H1 (cell line): ENCODE measurements at regions not wholly inside any gene's neighbourhood (a gene's known extent, or its start where the extent isn't known, plus 50 kb on each side); places are given as distances from the start of the nearest gene placed in this dataset.

ENCODE experiments used
- MAFK ChIP-seq: IDR thresholded peaks from 2 replicates; pipeline ENCODE4 v1.6.1; 2012; ENCODE audit warnings: low read depth, mild to moderate bottlenecking, improper control_type of control experiment, low read length
- POLR2AphosphoS5 ChIP-seq: IDR thresholded peaks from 2 replicates; pipeline ENCODE4 v1.6.1; 2011; ENCODE audit warnings: low read depth, low read length
- SIRT6 ChIP-seq: IDR thresholded peaks from one replicate; pipeline ENCODE4 v1.7.1; 2012; ENCODE audit warnings: low read length, inconsistent platforms
- YY1 ChIP-seq: IDR thresholded peaks from 2 replicates; pipeline ENCODE4 v1.6.1; 2011; ENCODE audit warnings: low read depth, mild to moderate bottlenecking, low read length
- ZNF274 ChIP-seq: IDR thresholded peaks from 2 replicates; pipeline ENCODE4 v1.7.0; 2012; ENCODE audit warnings: low read length, borderline replicate concordance; ENCODE audit errors: extremely low read depth

- TF ChIP-seq SIRT6 = no peak
- no peak for TF ChIP-seq POLR2AphosphoS5
- no peak for TF ChIP-seq MAFK
- TF ChIP-seq ZNF274 = no peak
- TF ChIP-seq YY1 = no peak
- TF ChIP-seq, all 59 proteins: peak for 0
Measured at GRCh38 chr21:34022627-34023335, 50.6 kb upstream of the MRPS6 start (continued).
